Activated CD8-positive, alpha-beta T cell treated with anti-CD3 and anti-CD28 coated beads, Interleukin-2, amount 10 ng/mL, durations not matched to agents 7 days and 5 days (primary cell): ENCODE measurements at regions not wholly inside any gene's neighbourhood (a gene's known extent, or its start where the extent isn't known, plus 50 kb on each side); places are given as distances from the start of the nearest gene placed in this dataset.

Source experiments
- ATAC-seq: fragments of 150-1000 bp; cut with Tn5 transposase; one replicate; pipeline ENCODE4 v1.10.0; 2021; ENCODE audit warnings: moderate library complexity
- CTCF ChIA-PET: fragments of 350-600 bp; sonication (Branson Sonifier 250); formaldehyde crosslinking; loops from one replicate; lab custom pipeline; 2021; ENCODE audit warnings: antibody characterized with exemption; lab: Charles Lee
- POLR2A ChIA-PET: fragments of 350-600 bp; sonication (Branson Sonifier 250); formaldehyde crosslinking; loops from one replicate; lab custom pipeline; 2021; ENCODE audit warnings: antibody characterized with exemption; lab: Charles Lee
- DNase-seq: peaks from one replicate; pipeline ENCODE4 v3.0.0-alpha.2; 2020
- H3K27ac Mint-ChIP-seq: one replicate; pipeline ENCODE4 v1.8.0; 2021; ENCODE audit warnings: mild to moderate bottlenecking, mixed read lengths
- H3K27me3 Mint-ChIP-seq: one replicate; pipeline ENCODE4 v1.8.0; 2021; ENCODE audit warnings: low read depth, mixed read lengths
- H3K36me3 Mint-ChIP-seq: one replicate; pipeline ENCODE4 v1.8.0; 2021; ENCODE audit warnings: low read depth, mixed read lengths
- H3K4me1 Mint-ChIP-seq: one replicate; pipeline ENCODE4 v1.8.0; 2021; ENCODE audit warnings: low read depth, mixed read lengths
- H3K4me3 Mint-ChIP-seq: one replicate; pipeline ENCODE4 v1.8.0; 2021; ENCODE audit warnings: mild to moderate bottlenecking, mixed read lengths
- H3K9me3 Mint-ChIP-seq: one replicate; pipeline ENCODE4 v1.8.0; 2022; ENCODE audit warnings: mixed read lengths; ENCODE audit not compliant: insufficient read depth

DNA sequence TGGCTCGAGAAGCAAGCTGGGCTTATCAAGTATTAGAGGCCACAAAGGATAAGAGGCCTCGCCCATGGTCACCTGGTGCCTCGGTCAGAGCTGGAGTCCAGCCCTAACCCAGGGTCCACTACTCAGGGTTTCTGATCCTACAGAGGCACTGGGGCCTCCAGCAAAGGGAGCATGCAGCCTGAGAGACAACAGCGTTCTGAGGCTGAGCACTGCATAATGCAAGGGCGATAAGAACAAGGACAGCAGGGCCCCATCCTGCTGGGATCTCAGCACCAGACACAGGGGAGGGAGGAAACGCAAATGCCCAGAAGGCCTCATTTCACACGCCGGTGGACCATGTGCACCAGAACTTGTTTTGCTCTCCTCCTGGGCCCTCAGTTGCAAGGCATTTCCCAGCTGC, 63.0 kb downstream of the C5orf15 start:
- ATAC-seq, result no peak
- ChIA-PET CTCF (no interaction called here), POLR2A (no interaction called here)
- no peak overlapping the region for H3K4me3 Mint-ChIP-seq
- DNase-seq, result no peak
- no peaks in the 10 kb centered on the region for H3K9me3 Mint-ChIP-seq
- no peaks in the 10 kb centered on the region for H3K36me3 Mint-ChIP-seq
- no peak overlapping the region for H3K27ac Mint-ChIP-seq
- no peaks in the 10 kb centered on the region for H3K4me1 Mint-ChIP-seq
- no peaks in the 10 kb centered on the region for H3K27me3 Mint-ChIP-seq

DNA sequence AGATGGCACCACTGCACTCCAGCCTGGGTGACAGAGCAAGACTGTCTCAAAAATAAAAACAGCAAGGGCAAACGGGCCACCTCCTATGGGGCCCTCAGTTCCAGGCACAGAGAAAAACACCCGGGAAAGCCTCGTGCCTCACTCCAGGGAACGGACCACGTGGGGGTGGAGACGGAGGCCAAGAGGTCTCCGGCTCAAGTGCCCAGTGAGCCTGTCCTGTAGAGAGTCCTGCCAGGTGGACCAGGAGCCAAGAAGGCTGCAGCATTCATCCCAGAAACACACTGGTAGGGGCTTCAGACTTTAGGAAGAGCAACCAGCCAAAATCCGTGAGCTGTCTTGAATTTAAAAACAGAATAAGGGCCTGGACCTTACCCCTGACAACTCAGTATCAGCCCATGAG, 63.8 kb downstream of the C5orf15 start:
- H3K4me1 Mint-ChIP-seq, result no peaks in the 10 kb centered on the region
- POLR2A ChIA-PET, result no interaction called here
- CTCF ChIA-PET, result no interaction called here
- DNase-seq, result no peak
- H3K36me3 Mint-ChIP-seq, result no peaks in the 10 kb centered on the region
- no peaks in the 10 kb centered on the region for H3K27me3 Mint-ChIP-seq
- no peak overlapping the region for H3K4me3 Mint-ChIP-seq
- no peak overlapping the region for H3K27ac Mint-ChIP-seq
- H3K9me3 Mint-ChIP-seq, result no peaks in the 10 kb centered on the region
- ATAC-seq, result no peak

DNA sequence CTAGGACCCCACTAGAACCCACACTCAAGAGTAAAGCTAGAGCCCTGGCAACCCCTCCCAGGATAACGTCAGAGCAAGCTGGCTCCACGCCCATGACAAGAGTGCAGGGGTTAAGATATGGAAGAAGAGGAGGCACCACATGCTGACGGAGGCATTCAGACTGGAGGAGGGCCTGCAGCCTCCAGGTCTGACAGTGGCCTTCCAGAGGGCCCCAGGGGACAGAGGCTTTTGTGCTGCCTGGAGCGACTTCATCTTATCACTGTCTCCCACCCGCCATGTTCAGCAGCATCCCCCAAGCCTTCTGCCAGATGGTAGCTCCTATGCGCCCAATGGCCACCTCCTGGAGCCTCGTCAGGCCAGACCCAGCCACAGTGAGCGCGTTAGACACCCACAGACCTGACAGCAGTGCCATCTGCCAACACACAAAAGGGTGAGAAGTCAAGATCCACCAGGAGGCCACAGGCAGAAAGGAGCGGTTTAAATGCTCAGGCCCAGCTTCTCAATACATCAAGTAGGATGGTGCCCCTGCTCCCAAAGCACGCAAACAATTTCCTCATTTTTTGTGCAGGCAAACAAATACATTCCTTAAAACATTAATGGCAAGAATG, 65.8 kb downstream of the C5orf15 start:
- Mint-ChIP-seq H3K4me3 (no peak overlapping the region), H3K4me1 (no peaks in the 10 kb centered on the region), H3K9me3 (no peaks in the 10 kb centered on the region), H3K27ac (no peak overlapping the region), H3K27me3 (no peaks in the 10 kb centered on the region), H3K36me3 (no peaks in the 10 kb centered on the region)
- ChIA-PET CTCF (interaction anchor here (1.7 kb wide), 1 partner anchor 148 kb away, joined by 4 read pairs; no protein-coding TSS in a partner anchor), POLR2A (interaction anchor here (0.5 kb wide), 1 partner anchor 248 kb away, joined by 4 read pairs; no protein-coding TSS in a partner anchor)
- ATAC-seq (no peak), DNase-seq (no peak)

DNA sequence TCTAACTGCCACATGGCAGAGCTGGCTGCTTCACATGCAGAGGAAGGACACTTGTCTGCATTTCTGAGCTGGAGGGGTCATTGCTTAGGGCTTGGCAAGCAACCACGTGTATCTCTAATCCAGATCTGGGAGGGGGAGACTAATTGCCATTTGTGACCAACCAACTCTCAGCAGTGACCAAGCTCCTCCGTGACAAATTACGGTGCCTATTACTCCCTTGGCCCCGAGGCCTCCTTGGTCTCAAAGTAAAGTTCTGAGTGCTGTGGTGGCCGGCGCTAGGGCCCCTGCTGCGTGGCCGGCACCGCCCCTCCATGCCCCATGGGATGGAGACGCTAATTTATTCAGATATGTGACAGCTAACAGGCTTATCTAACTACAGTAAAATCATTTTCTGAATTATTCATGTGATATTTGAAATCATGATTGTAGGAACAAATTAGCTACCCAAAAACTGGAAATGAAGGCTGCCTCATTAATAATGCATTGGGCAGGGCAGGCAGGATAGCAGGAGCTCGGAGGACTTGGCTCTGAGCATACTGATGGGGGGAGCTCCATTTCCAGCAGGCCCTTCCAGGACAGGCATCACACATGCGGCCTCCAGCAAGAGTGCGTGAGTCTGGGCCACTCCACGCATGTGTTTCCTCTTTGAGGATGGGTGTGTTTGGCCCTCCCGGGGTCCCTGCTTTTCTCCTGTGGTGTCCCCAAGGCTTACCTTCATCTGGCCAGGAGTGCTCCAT, 67.7 kb downstream of the C5orf15 start:
- Mint-ChIP-seq H3K36me3 (no peaks in the 10 kb centered on the region), H3K27me3 (peaks cover under 1% of the 10 kb centered on the region), H3K27ac (no peak overlapping the region), H3K9me3 (no peaks in the 10 kb centered on the region), H3K4me3 (no peak overlapping the region), H3K4me1 (no peaks in the 10 kb centered on the region)
- ATAC-seq, result no peak
- CTCF ChIA-PET, result interaction anchor here (0.6 to 0.7 kb wide), 2 partner anchors 28 to 30 kb away, joined by 3 read pairs; no protein-coding TSS in a partner anchor
- POLR2A ChIA-PET, result no interaction called here
- no peak for DNase-seq

DNA sequence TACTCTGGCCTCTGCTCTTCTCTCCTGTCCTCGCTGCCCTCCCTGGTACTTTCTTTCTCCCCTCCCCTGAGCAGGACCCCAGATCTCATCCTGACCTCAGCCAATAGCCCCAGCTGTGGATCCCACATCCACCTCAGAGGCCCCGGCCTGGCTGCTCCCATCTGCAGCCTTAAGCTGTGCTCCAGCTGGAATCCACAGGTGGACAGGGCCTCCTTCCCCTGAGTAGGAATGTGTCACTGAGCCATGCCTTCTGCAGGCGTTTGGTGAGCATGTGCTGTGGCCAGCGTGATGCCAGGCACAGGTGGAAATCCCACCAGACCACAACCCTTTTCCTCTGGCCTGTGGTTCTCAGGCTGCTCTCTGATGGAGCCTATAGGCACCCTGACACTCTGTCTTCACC, 68.9 kb downstream of the C5orf15 start:
- ATAC-seq (no peak), DNase-seq (no peak)
- H3K27me3 Mint-ChIP-seq, result peaks cover 7% of the 10 kb centered on the region
- H3K27ac Mint-ChIP-seq, result no peak overlapping the region
- no peak overlapping the region for H3K4me3 Mint-ChIP-seq
- ChIA-PET POLR2A (no interaction called here), CTCF (no interaction called here)
- H3K4me1 Mint-ChIP-seq, result no peaks in the 10 kb centered on the region
- H3K9me3 Mint-ChIP-seq, result no peaks in the 10 kb centered on the region
- H3K36me3 Mint-ChIP-seq, result no peaks in the 10 kb centered on the region

DNA sequence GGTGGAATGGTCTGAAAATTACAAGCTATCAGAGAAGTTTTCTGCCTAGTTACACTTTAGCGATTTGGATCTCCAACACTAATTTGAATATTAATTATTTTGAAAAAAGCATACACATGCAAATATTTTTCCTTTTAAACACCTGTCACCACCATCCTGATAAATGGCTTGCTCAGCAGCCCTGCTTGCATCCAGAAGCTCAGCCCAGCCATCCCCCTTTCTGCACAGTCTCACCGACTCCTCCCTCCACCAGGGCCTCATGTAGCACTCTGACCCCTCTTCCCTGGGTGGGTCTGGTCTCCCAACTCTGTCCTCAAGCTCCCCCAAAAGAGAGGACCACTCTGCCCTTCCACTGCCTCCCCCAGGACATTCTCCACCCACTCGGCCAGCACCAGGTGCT, 70.0 kb downstream of the C5orf15 start:
- Mint-ChIP-seq H3K36me3 (no peaks in the 10 kb centered on the region), H3K4me1 (no peaks in the 10 kb centered on the region), H3K27ac (no peak overlapping the region), H3K4me3 (no peak overlapping the region), H3K9me3 (no peaks in the 10 kb centered on the region), H3K27me3 (peaks cover 7% of the 10 kb centered on the region)
- no peak for DNase-seq
- ChIA-PET CTCF (no interaction called here), POLR2A (no interaction called here)
- ATAC-seq, result no peak

DNA sequence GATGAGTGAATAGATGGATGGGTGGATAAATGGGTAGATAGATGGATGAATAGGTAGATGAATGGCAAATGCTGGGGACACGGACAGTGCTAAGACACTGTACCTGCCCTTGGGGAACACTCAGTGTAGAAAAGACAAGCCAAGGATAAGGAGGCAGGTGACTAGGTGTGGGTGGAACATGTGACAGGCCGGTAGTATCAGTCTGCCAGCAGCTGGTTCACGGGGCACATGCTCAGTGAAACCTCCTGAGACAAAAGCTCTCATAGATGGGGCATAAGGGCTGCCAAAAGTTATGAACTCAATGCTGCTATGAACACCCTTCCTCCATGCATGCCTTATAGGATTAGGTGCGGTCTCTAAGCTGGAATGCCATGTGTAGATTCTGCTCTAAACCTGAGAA, 71.0 kb downstream of the C5orf15 start:
- H3K27ac Mint-ChIP-seq, result no peak overlapping the region
- no peak overlapping the region for H3K4me3 Mint-ChIP-seq
- peaks cover 7% of the 10 kb centered on the region for H3K27me3 Mint-ChIP-seq
- no peak for ATAC-seq
- CTCF ChIA-PET, result no interaction called here
- no peak for DNase-seq
- no peaks in the 10 kb centered on the region for H3K9me3 Mint-ChIP-seq
- H3K36me3 Mint-ChIP-seq, result no peaks in the 10 kb centered on the region
- no peaks in the 10 kb centered on the region for H3K4me1 Mint-ChIP-seq
- POLR2A ChIA-PET, result no interaction called here

DNA sequence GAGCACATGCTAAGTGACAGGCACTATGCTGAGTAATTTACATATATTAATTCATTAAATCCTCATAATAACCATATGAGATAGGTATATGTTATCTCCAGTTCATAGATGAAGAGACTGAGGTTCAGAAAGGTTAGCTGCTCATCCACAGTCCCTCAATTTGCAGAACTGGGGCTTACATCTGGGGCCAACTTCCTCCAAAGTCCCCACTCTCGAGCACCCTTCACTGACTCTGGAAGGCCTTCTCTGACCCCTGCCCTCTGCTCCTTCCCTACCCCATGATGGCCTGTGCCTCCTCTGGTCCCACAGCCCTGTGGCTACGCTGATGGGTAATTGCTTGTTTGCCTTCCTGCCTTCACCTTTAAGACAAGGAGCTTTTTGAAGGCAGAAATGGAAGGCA, 71.6 kb downstream of the C5orf15 start:
- DNase-seq (no peak), ATAC-seq (no peak)
- Mint-ChIP-seq H3K27me3 (peaks cover 7% of the 10 kb centered on the region), H3K9me3 (no peaks in the 10 kb centered on the region), H3K4me1 (no peaks in the 10 kb centered on the region), H3K4me3 (no peak overlapping the region), H3K27ac (no peak overlapping the region), H3K36me3 (no peaks in the 10 kb centered on the region)
- POLR2A ChIA-PET, result no interaction called here
- CTCF ChIA-PET, result no interaction called here

DNA sequence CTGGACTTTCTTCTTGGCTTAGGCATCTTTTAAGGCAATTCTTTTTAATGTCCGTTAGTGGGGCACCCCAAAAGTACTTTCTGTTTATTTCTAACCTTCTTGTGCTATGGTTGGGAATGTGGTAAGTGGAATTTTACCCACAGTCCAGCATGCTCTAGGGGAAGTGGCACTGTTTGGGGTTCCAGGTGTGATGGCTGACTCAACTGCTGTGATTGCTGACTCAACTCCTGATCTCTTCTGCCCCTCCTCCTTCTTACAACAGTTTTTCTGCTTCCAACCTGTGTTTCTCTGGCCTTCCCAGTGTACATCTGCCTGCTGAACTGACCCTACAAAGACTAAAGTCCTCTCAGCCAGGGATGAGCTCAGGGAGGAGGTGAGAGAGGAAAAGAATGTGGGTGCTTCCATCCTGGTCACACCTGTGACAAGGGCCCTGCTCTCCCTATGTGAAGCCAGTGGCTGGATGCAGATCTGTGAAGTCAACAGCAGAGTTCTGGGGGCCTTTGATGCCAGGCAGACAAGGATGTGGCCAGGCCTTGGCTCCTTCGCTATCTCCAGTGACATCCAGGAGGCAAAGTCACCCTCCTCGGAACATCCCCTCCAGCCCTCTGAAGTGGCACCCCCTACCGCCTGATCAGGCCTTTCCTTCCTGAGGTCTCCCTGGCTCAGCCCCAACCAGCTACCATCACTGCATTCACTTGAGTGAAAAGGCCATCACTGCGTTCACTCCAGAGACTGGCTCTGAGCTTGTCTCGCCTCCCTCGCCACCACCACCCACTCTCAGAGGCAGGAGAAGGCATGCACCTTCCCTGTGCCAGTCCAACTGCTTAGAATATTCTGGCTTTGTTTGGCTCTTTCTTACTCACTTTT, 72.2 kb downstream of the C5orf15 start:
- Mint-ChIP-seq H3K4me3 (no peak overlapping the region), H3K4me1 (no peaks in the 10 kb centered on the region), H3K27ac (no peak overlapping the region), H3K9me3 (no peaks in the 10 kb centered on the region), H3K27me3 (peaks cover 7% of the 10 kb centered on the region), H3K36me3 (no peaks in the 10 kb centered on the region)
- ATAC-seq, result no peak
- ChIA-PET CTCF (interaction anchor here (0.7 kb wide), 1 partner anchor 27 kb away, joined by 3 read pairs; no protein-coding TSS in a partner anchor), POLR2A (no interaction called here)
- no peak for DNase-seq

DNA sequence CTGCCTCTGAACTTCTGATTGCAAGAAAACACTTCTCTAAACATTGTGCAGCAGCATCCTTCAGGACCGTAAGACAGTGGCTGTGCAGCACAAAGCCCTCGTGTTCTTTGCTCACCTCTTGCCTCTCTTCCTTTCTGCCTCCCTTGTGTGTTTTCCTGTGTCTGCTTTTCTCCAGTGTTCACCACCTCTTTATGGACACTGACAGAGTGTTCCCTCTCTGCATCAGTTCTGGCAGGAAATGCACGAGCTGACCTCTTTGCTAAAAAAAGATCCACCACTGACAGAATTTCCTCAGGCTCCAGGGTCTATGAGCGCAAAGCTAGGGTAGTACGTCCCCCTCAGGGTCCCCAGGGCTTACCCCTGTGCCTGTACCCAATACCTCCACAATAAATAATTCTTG, 74.3 kb downstream of the C5orf15 start:
- no peak for ATAC-seq
- Mint-ChIP-seq H3K27ac (no peak overlapping the region), H3K27me3 (peaks cover 7% of the 10 kb centered on the region), H3K9me3 (no peaks in the 10 kb centered on the region), H3K36me3 (no peaks in the 10 kb centered on the region), H3K4me1 (no peaks in the 10 kb centered on the region), H3K4me3 (no peak overlapping the region)
- ChIA-PET POLR2A (no interaction called here), CTCF (interaction anchor here (2.2 kb wide), 1 partner anchor 25 kb away, joined by 9 read pairs; no protein-coding TSS in a partner anchor)
- DNase-seq, result no peak

DNA sequence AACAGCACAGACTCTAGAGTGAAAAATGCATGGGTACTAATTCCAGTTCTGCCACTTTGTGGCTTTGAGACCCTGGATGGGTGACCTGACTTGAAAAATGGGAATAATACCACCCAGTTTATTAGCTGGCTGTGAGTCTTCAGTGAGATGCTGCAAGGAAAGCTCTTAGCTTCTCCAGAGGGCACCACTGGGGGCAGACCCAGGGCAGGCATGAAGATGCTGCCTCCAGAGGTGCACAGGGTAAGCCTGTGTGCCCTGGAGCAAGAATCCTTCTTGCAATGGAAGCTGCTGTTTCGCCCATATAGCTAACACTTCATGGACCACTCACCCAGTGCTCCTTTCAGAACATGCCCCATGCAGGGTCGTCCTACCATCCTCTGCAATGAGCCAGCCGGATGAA, 75.7 kb downstream of the C5orf15 start:
- ATAC-seq, result no peak
- no peak for DNase-seq
- peaks cover 7% of the 10 kb centered on the region for H3K27me3 Mint-ChIP-seq
- H3K4me3 Mint-ChIP-seq, result no peak overlapping the region
- POLR2A ChIA-PET, result no interaction called here
- H3K9me3 Mint-ChIP-seq, result no peaks in the 10 kb centered on the region
- H3K36me3 Mint-ChIP-seq, result no peaks in the 10 kb centered on the region
- no peak overlapping the region for H3K27ac Mint-ChIP-seq
- CTCF ChIA-PET, result interaction anchor here (2.2 kb wide), 1 partner anchor 23 kb away, joined by 9 read pairs; no protein-coding TSS in a partner anchor
- H3K4me1 Mint-ChIP-seq, result no peaks in the 10 kb centered on the region

DNA sequence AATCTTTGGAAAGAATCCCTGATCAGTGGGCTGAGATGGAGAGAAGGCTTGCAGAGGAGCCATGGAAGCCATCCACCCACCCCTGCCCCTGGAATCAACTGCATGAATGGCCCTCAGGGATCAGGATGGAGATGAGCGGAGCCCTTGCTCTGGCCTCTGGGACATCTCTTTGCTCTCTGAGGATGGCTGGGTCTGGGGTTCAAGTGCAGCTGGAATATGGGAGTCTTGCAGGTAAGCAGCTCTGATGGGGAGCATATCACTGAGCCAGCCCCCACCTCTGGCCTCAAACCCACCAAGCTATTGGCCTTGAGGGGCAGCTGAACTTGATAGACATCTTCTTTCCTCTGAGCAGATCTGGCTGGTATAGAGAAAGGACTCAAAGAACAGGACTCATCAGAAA, 76.1 kb downstream of the C5orf15 start:
- H3K9me3 Mint-ChIP-seq, result no peaks in the 10 kb centered on the region
- H3K27ac Mint-ChIP-seq, result no peak overlapping the region
- CTCF ChIA-PET, result no interaction called here
- POLR2A ChIA-PET, result no interaction called here
- H3K27me3 Mint-ChIP-seq, result peaks cover 7% of the 10 kb centered on the region
- DNase-seq (no peak), ATAC-seq (no peak)
- no peaks in the 10 kb centered on the region for H3K4me1 Mint-ChIP-seq
- no peak overlapping the region for H3K4me3 Mint-ChIP-seq
- no peaks in the 10 kb centered on the region for H3K36me3 Mint-ChIP-seq
